ENCODE measurements at regions not wholly inside any gene's neighbourhood (a gene's known extent, or its start where the extent isn't known, plus 50 kb on each side); places are given as distances from the start of the nearest gene placed in this dataset.

- 78% methylated on average over 4 of the region's 4 CpGs; no CpG with 5 or more reads in 1 of the 2 experiments for WGBS, 2 experiments (ENCODE audit: extremely low coverage in 1 of 2, insufficient coverage in 1 of 2, insufficient read length in 1 of 2, insufficient replicate concordance in 2 of 2, low coverage in 1 of 2, low lambda C conversion rate in 2 of 2, missing lambda C conversion rate in 1 of 2)
- H3K27me3 ChIP-seq (replicated peaks in 1 of 4; ENCODE audit: control insufficient read depth in 3 of 4, extremely low read depth in 1 of 4, insufficient read depth in 3 of 4, low read length in 3 of 4) = peaks cover 0 to 4% (median 1%) of the 10 kb centered on the region in 4 experiments; a peak in 2 of 7 replicates
These were observed 175.8 kb downstream of the C5orf15 start for GRCh38 chr5:133792655-133793054.

More at GRCh38 chr5:133792655-133793054, 175.8 kb downstream of the C5orf15 start:
- Histone ChIP-seq H3K23me2 (ENCODE audit: low read depth, low read length) (no peaks in the 10 kb centered on the region; the same call in 1 of the 2 replicates), H3K4ac (replicated peaks; ENCODE audit: insufficient read length, low read depth, low read length) (no peak overlapping the region), H3K4me3 (ENCODE audit: extremely low read depth in 1 of 4, insufficient read depth in 2 of 4, low read depth in 3 of 4, low read length in 4 of 4) (no peak overlapping the region), H3K56ac (replicated peaks; ENCODE audit: insufficient read length, low read depth, low read length) (no peak overlapping the region), H4K20me1 (replicated peaks in 1 of 2; ENCODE audit: control insufficient read depth in 1 of 2, insufficient read depth in 2 of 2, low read length in 2 of 2) (no peaks in the 10 kb centered on the region), H3K18ac (ENCODE audit: extremely low read depth, low read length) (no peak overlapping the region), H3K9me3 (ENCODE audit: insufficient read depth in 2 of 2, low read depth in 1 of 2, low read length in 1 of 2) (no peaks in the 10 kb centered on the region), H3K4me1 (replicated peaks in 1 of 4; ENCODE audit: control insufficient read depth in 3 of 4, insufficient read depth in 4 of 4, low read length in 3 of 4) (peaks cover 0 to 8% (median 3%) of the 10 kb centered on the region in 4 experiments; a peak in 4 of 7 replicates), H2BK15ac (ENCODE audit: low read length) (no peak overlapping the region), H3K79me2 (ENCODE audit: control insufficient read depth in 1 of 2, insufficient read depth in 2 of 2, low read length in 2 of 2) (no peaks in the 10 kb centered on the region), H3K27ac (ENCODE audit: low read depth, low read length) (no peak overlapping the region), H3K23ac (ENCODE audit: insufficient read length) (no peak overlapping the region), H2BK120ac (replicated peaks; ENCODE audit: low read depth, low read length) (no peak overlapping the region), H3K9ac (replicated peaks in 1 of 4; ENCODE audit: extremely low read depth in 1 of 4, low read depth in 3 of 4, low read length in 3 of 4) (no peak overlapping the region), H3K14ac (ENCODE audit: insufficient read length) (no peak overlapping the region), H4K5ac (ENCODE audit: insufficient read length, low read depth, low read length) (no peak overlapping the region), H2BK5ac (ENCODE audit: low read depth, low read length) (no peak overlapping the region), H3K79me1 (ENCODE audit: low read depth, low read length) (no peaks in the 10 kb centered on the region), H3K4me2 (ENCODE audit: insufficient read depth in 1 of 2, low read depth in 2 of 2, low read length in 2 of 2) (no peak overlapping the region), H2BK20ac (ENCODE audit: low read length) (no peak overlapping the region), H2BK12ac (ENCODE audit: low read depth, low read length) (no peak overlapping the region), H4K8ac (ENCODE audit: extremely low read depth, insufficient read depth, low read length) (no peak overlapping the region), H2AK5ac (ENCODE audit: low read depth, low read length) (no peak overlapping the region), H3K36me3 (ENCODE audit: control insufficient read depth in 2 of 4, insufficient read depth in 4 of 4, low read length in 3 of 4) (no peaks in the 10 kb centered on the region), H4K91ac (replicated peaks; ENCODE audit: insufficient read length, low read length) (no peak overlapping the region), H2AFZ (ENCODE audit: low read length) (no peak overlapping the region)
- TF ChIP-seq SUZ12 (IDR thresholded peaks at IDR 0.05; ENCODE audit: low read length) (no peak), FOSL1 (IDR thresholded peaks at IDR 0.05; ENCODE audit: insufficient read depth, low read depth, low read length) (no peak), KDM4A (IDR thresholded peaks at IDR 0.05; ENCODE audit: low read depth, low read length, severe bottlenecking) (no peak), NRF1 (IDR thresholded peaks at IDR 0.05; ENCODE audit: low read depth, low read length) (no peak), CREB1 (IDR thresholded peaks at IDR 0.05) (no peak), POLR2A (IDR thresholded peaks at IDR 0.05; ENCODE audit: control extremely low read depth in 1 of 2, low read depth in 2 of 2, low read length in 2 of 2) (no peak), EGR1 (IDR thresholded peaks at IDR 0.05; ENCODE audit: borderline replicate concordance, low read depth, low read length) (no peak), TAF7 (optimal IDR thresholded peaks at IDR 0.05; ENCODE audit: borderline replicate concordance, low read depth, low read length) (no peak), KDM1A (IDR thresholded peaks at IDR 0.05; ENCODE audit: borderline replicate concordance, low read length) (no peak)
- TF ChIP-seq, protein P1, sequence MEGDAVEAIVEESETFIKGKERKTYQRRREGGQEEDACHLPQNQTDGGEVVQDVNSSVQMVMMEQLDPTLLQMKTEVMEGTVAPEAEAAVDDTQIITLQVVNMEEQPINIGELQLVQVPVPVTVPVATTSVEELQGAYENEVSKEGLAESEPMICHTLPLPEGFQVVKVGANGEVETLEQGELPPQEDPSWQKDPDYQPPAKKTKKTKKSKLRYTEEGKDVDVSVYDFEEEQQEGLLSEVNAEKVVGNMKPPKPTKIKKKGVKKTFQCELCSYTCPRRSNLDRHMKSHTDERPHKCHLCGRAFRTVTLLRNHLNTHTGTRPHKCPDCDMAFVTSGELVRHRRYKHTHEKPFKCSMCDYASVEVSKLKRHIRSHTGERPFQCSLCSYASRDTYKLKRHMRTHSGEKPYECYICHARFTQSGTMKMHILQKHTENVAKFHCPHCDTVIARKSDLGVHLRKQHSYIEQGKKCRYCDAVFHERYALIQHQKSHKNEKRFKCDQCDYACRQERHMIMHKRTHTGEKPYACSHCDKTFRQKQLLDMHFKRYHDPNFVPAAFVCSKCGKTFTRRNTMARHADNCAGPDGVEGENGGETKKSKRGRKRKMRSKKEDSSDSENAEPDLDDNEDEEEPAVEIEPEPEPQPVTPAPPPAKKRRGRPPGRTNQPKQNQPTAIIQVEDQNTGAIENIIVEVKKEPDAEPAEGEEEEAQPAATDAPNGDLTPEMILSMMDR (IDR thresholded peaks at IDR 0.05; ENCODE audit: control extremely low read depth in 1 of 3, insufficient read depth in 1 of 3, low read depth in 1 of 3, low read length in 3 of 3) = no peak
- FAIRE-seq = no peak
- ChIA-PET POLR2A (ENCODE audit: partially characterized antibody) (no interaction called here), CTCF (ENCODE audit: partially characterized antibody) (interaction anchor here (1.1 to 2.5 kb wide), 3 partner anchors 11 to 76 kb away, joined by 3 to 16 read pairs (median 3); no protein-coding TSS in a partner anchor)
- no peak for DNase-seq (ENCODE audit: low read depth in 1 of 2, low spot score in 2 of 2)
